HL-60 (cell line): ENCODE measurements at regions not wholly inside any gene's neighbourhood (a gene's known extent, or its start where the extent isn't known, plus 50 kb on each side); places are given as distances from the start of the nearest gene placed in this dataset.

Experiments
- DNase-seq, 2 experiments: peaks; one replicate each; pipeline ENCODE4 v3.0.0-alpha.2; 2010 to 2020; ENCODE audit warnings: low read depth in 1 of 2, low spot score in 1 of 2
- H3K27ac ChIP-seq: fragments of 250-450 bp; sonication (Bioruptor Pico); replicated peaks from 2 replicates; pipeline ENCODE4 v1.5.1; 2020; ENCODE audit warnings: mild to moderate bottlenecking, moderate library complexity
- H3K27me3 ChIP-seq: fragments of 250-450 bp; sonication (Bioruptor Pico); 2 replicates; pipeline ENCODE4 v1.5.1; 2021; ENCODE audit warnings: mild to moderate bottlenecking, moderate library complexity; ENCODE audit not compliant: insufficient read depth, poor library complexity, severe bottlenecking
- H3K4me3 ChIP-seq: replicated peaks from 2 replicates; pipeline ENCODE4 v1.5.1; 2011; ENCODE audit warnings: mild to moderate bottlenecking, control low read depth, low read length; ENCODE audit not compliant: insufficient read depth
- GABPA ChIP-seq: IDR thresholded peaks from 2 replicates; pipeline ENCODE4 v1.6.1; 2012; ENCODE audit warnings: low read depth
- POLR2AphosphoS5 ChIP-seq: IDR thresholded peaks from 2 replicates; pipeline ENCODE4 v1.6.1; 2012; ENCODE audit warnings: low read depth
- SPI1 ChIP-seq: IDR thresholded peaks from 2 replicates; pipeline ENCODE4 v1.6.1; 2012; ENCODE audit warnings: low read depth, mild to moderate bottlenecking, borderline replicate concordance
- TF ChIP-seq, protein P1 (sequence below): IDR thresholded peaks from 2 replicates; pipeline ENCODE4 v1.6.1; 2012; ENCODE audit warnings: low read depth; ENCODE audit not compliant: insufficient replicate concordance
- TF ChIP-seq, protein P2 (sequence below): IDR thresholded peaks from one replicate; pipeline ENCODE4 v1.5.1; 2011; ENCODE audit warnings: low read length, control low read depth, inconsistent platforms; ENCODE audit not compliant: insufficient read depth

GRCh38 chr2:192311701-192312460, 117.1 kb upstream of the TMEFF2 start:
- Histone ChIP-seq H3K4me3 (no peak overlapping the region), H3K27ac (no peak overlapping the region), H3K27me3 (no peaks in the 10 kb centered on the region)
- TF ChIP-seq GABPA: no peak
- TF ChIP-seq, protein P1, sequence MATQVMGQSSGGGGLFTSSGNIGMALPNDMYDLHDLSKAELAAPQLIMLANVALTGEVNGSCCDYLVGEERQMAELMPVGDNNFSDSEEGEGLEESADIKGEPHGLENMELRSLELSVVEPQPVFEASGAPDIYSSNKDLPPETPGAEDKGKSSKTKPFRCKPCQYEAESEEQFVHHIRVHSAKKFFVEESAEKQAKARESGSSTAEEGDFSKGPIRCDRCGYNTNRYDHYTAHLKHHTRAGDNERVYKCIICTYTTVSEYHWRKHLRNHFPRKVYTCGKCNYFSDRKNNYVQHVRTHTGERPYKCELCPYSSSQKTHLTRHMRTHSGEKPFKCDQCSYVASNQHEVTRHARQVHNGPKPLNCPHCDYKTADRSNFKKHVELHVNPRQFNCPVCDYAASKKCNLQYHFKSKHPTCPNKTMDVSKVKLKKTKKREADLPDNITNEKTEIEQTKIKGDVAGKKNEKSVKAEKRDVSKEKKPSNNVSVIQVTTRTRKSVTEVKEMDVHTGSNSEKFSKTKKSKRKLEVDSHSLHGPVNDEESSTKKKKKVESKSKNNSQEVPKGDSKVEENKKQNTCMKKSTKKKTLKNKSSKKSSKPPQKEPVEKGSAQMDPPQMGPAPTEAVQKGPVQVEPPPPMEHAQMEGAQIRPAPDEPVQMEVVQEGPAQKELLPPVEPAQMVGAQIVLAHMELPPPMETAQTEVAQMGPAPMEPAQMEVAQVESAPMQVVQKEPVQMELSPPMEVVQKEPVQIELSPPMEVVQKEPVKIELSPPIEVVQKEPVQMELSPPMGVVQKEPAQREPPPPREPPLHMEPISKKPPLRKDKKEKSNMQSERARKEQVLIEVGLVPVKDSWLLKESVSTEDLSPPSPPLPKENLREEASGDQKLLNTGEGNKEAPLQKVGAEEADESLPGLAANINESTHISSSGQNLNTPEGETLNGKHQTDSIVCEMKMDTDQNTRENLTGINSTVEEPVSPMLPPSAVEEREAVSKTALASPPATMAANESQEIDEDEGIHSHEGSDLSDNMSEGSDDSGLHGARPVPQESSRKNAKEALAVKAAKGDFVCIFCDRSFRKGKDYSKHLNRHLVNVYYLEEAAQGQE: no peak
- TF ChIP-seq SPI1: no peak
- TF ChIP-seq POLR2AphosphoS5: no peak
- TF ChIP-seq, protein P2, sequence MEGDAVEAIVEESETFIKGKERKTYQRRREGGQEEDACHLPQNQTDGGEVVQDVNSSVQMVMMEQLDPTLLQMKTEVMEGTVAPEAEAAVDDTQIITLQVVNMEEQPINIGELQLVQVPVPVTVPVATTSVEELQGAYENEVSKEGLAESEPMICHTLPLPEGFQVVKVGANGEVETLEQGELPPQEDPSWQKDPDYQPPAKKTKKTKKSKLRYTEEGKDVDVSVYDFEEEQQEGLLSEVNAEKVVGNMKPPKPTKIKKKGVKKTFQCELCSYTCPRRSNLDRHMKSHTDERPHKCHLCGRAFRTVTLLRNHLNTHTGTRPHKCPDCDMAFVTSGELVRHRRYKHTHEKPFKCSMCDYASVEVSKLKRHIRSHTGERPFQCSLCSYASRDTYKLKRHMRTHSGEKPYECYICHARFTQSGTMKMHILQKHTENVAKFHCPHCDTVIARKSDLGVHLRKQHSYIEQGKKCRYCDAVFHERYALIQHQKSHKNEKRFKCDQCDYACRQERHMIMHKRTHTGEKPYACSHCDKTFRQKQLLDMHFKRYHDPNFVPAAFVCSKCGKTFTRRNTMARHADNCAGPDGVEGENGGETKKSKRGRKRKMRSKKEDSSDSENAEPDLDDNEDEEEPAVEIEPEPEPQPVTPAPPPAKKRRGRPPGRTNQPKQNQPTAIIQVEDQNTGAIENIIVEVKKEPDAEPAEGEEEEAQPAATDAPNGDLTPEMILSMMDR: no peak
- DNase-seq: no peak

DNA sequence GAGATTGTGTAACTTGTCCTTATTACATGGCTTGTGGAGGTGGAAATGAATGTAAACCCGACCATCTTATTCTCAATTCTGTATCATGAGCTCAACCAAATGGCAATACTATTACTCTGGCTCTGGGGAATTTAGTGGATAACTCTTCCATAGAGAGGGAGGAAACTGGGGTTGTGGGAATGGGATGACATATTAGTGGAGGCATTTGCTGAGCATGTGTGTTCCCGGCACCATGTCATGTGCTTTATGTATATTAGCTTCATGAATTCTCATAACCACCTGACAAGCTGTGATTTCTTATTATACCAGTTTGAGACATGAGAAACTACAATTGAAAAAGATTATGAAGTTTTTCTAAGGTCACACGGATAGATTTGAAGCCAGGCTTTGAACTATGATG, 112.8 kb upstream of the TMEFF2 start:
- TF ChIP-seq POLR2AphosphoS5 (no peak), GABPA (no peak), SPI1 (no peak)
- TF ChIP-seq, protein P2: no peak
- TF ChIP-seq, protein P1: no peak
- DNase-seq: no peak
- H3K4me3 ChIP-seq: no peak overlapping the region

DNA sequence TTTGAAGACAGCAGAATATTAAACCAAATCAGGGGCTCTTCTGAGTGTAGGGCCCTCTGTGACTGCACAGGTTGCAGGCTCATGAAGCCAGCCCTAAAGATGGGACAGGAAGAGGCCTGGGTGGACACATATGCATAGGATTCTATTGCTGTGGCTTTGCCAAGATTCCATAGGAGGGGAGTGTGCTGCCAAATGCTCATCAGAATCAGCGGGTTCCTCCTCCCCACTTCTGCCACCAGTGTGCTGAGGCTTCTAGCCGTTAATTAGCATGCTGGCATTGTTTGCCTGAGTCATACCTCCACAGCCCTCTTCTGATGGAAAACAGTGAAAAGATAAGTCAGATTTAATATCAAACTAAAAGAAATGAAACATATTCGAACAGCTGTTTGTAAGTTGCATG, 103.9 kb upstream of the TMEFF2 start:
- no peak for DNase-seq
- no peak overlapping the region for H3K4me3 ChIP-seq
- no peaks in the 10 kb centered on the region for H3K27me3 ChIP-seq
- H3K27ac ChIP-seq: no peak overlapping the region
- TF ChIP-seq SPI1 (no peak), POLR2AphosphoS5 (no peak), GABPA (no peak)
- TF ChIP-seq, protein P2: no peak
- TF ChIP-seq, protein P1: no peak

More for the DNA sequence above, 112.8 kb upstream of the TMEFF2 start:
- no peak overlapping the region for H3K27ac ChIP-seq
- no peaks in the 10 kb centered on the region for H3K27me3 ChIP-seq
